ENCODE measurements at regions not wholly inside any gene's neighbourhood (a gene's known extent, or its start where the extent isn't known, plus 50 kb on each side); places are given as distances from the start of the nearest gene placed in this dataset.
"Not testable (repeated sequence)": the region's sequence is repeated elsewhere in the genome, so short reads cannot be mapped to it uniquely, and the experiment has no call there.

DNA sequence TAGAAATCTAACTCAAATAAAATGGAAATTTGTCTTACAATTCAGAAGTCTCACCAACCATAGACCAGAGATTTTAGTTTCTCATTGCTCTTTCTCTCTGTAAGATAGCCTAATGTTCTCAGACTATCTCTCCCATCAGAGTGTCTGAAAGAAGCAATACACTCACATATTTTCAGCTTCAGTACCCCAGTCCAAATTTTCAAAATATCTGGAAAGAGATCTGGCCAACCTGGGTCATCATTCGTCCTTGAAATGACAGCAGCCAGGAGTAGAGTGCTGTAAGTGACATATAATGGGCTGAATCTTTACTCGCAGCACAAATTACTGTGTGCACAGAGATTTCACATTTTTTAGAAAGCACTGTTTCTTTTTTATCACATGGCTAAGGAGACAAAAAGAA, 313.3 kb upstream of the PRR16 start:
- DNase-seq (ENCODE audit: low spot score) = no peak

DNA sequence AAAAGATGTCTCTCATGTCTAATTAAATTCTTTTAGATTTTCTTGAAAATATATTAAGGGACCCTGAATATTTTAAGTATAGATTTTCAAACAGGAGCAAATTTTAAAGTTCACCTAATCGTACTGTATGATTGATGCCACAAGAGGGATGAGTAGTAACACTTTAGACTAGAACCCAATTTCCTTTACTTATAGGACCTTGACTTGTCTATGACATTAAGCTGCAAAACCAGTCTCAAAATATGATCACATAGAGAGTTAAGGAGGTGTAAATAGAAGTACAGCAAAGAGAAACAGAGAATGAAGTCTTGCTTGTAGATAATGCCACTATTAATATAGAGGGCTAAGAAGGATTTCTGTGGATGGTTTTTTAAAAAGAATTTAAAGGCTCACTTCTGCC, 312.9 kb upstream of the PRR16 start:
- no peak for DNase-seq (ENCODE audit: low spot score)

GRCh38 chr5:120151825-120152224, 312.3 kb upstream of the PRR16 start:
- no peak for DNase-seq (ENCODE audit: low spot score)

DNA sequence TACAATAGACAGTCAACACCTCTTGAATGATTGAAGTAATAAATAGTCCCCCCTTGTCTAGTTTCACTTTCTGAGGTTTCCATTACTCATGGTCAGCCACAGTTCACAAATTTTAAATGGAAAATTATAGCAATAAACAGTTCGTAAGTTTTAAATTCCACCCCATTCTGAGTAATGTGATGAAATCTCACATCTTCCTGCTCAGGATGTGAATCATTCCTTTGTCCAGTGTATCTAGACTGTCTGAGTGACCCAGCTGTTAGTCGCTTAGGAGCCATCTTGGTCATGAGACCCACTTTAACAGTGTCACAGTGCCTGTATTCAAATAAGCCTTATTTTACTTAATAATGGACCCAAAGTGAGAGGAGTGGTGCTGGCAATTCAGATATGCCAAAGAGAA, 311.6 kb upstream of the PRR16 start:
- no peak for DNase-seq (ENCODE audit: low spot score)

GRCh38 chr5:120152931-120153330, 311.2 kb upstream of the PRR16 start:
- no peak for DNase-seq (ENCODE audit: low spot score)

DNA sequence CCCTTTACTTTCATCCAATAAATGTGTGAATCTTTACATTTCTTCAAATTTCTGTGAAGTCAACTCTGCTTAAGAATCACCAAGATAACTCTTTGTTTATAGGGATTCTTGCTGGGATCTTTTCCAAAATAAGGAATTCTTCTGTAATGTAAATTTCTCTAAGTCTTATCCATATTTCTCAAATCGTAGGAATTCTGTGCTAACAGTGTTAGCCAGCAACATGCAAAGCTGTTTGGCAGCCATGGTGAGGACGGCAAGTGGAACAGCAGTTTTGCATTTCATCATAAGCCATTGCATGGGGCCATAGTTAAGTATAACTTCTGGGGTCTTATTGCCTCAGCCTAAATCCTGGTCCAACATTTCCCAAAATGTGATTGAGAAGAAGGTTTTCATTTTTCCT, 310.5 kb upstream of the PRR16 start:
- no peak for DNase-seq (ENCODE audit: low spot score)

GRCh38 chr5:120155873-120156272, 308.2 kb upstream of the PRR16 start:
- no peak for DNase-seq (ENCODE audit: low spot score)

DNA sequence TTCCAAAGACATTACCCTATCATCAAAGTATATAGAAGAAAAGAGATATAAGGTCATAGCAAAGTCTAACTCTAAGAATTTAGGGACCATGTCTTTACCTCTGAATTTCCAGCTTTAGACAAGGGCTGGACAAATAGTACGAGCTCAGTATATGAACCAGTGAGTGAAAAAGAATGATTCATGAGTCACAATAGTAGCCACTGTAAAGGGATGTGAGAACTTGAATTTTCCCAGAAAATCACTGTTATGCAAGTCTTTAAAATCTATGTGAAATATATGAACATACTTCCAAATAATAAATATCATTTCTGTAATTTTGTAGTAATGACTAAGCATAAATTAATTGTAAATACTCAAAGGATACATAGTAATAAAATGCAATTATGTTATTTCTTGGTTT, 305.9 kb upstream of the PRR16 start:
- DNase-seq (ENCODE audit: low spot score) = no peak

DNA sequence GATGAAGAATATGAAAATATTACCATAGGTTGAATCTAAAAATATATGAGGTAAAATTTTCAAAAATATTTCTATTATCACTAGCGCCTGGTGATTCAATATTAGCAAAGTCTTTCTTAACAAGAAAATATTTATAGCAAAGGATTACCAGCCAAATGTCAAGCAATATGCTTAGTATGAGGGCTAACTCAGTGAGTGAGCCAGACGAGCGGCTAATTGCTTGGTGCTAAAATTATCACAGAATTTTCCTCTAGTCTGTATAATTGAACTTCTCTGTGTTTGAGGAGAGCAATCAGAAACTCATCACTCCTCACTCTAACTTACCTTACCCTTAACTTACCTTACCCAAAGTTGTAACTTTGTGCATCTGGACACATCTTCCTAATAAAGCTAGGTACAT, 304.9 kb upstream of the PRR16 start:
- DNase-seq (ENCODE audit: low spot score) = no peak

DNA sequence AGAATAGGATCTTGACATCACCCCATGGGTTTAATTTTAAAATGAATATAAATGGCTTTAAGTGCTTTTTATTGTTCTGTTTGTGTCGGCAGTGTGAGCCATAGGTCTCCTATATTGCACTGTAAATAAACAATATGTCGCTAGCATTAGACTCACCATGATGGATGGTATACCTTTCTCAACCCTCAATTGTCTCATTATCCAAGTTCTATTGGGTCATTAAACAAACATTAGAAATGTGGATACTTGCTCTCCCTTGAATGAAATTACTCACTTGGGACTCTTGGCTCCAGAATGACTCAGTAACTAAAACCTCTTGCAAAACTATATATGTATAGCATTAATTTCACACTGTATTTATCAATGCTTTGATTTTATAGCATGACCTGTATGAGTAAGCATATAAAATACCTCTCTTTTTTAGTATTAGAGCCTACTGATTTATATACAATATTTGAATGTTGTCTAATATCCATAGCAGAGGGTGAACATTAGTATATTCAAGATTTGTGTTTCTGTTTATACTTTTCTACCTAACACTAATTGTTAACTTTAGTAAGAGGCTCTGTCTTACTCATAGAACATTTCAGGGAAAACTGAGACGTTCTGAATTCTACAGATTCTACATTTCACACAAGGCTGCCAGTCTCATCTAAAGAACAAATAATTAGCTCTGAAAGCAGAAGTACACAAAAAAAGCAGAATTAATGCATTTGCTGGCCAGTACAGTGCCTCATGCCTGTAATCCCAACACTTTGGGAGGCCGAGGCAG, 303.8 kb upstream of the PRR16 start:
- no peak for DNase-seq (ENCODE audit: low spot score)

DNA sequence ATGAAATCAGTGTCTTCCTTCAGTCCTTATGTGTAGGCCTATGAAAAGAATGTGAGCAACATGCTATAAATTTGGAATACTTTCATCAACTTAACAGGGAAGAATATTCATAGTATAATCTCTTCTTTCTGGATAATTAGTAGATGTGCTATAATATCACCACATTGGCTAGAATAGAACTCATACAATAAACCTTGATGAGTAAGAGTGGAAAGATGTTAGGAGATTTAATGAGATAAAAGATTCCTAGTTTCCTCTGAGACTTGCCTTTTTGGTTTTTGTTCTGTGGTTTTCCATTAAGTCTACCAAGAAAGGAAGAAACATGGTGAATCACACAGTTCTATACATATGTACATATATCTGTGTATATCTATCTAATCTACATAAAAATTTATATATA, 301.8 kb upstream of the PRR16 start:
- DNase-seq (ENCODE audit: low spot score) = no peak

DNA sequence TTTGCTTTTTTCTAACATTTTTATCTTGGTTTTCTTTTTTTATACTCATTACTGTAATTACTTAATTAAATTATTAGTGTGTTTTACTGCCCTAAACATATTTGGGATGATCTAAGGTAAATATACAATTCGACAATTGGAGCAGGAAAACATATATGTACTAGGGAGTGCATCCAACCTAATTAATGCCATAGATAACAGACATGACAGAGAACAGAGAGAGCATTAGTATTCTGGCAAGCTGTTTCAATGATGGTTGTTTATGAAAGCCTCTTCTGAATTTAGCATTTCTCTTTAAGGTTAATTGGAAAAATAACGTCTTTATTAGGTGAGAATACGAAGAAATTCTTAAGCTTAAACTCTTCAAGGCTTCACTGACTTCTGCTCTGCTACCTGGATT, 300.1 kb upstream of the PRR16 start:
- no peak for DNase-seq (ENCODE audit: low spot score)

DNA sequence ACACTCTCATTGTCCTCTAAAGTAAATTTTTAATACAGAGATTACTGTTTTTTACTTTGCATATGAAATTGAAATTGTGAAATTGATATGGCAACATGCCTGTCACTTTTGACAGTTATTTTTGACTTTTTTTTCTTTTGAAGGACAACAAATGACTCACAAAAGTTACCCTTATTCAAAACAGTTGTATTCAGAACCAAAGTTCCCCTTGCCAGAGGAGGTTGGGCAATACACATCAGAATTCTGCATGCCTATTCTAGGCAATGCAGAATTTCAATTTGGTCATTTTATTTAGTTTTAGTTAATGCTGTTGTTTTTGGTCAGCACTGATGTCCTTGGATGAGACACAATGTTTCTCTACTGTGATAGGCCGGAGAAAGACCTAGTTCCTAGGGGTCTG, 299.1 kb upstream of the PRR16 start:
- DNase-seq (ENCODE audit: low spot score) = no peak

GRCh38 chr5:120173125-120173524, 291.0 kb upstream of the PRR16 start:
- DNase-seq (ENCODE audit: low spot score) = no peak

- no peak for DNase-seq (ENCODE audit: low spot score)
These were observed 290.0 kb upstream of the PRR16 start for GRCh38 chr5:120174089-120174488.

GRCh38 chr5:120181238-120181637, 282.9 kb upstream of the PRR16 start:
- DNase-seq (ENCODE audit: low spot score) = not testable (repeated sequence)

- DNase-seq (ENCODE audit: low spot score) = not testable (repeated sequence)
These were observed 269.4 kb upstream of the PRR16 start for GRCh38 chr5:120194650-120195049.

DNA sequence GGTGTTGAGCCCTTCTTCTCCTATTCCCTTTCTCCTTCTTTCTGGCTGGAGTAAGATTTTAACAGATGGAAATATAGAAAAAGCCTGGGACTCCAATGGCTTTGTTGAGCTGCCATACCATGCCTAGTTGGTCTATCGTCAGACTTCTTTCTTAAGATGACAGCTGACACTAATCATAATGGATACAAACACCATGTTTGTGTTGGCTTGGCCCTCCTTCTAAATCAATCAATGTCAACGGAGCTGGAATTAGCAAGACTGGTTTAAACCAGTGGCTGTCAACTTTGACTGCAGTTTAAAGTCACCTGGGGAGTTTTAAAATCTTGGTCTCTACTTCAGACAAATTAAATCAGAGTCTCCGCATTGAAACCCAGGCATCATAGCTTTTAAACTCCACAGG, 264.5 kb upstream of the PRR16 start:
- DNase-seq (ENCODE audit: low spot score) = no peak

GRCh38 chr5:120207129-120207528, 257.0 kb upstream of the PRR16 start:
- no peak for DNase-seq (ENCODE audit: low spot score)

DNA sequence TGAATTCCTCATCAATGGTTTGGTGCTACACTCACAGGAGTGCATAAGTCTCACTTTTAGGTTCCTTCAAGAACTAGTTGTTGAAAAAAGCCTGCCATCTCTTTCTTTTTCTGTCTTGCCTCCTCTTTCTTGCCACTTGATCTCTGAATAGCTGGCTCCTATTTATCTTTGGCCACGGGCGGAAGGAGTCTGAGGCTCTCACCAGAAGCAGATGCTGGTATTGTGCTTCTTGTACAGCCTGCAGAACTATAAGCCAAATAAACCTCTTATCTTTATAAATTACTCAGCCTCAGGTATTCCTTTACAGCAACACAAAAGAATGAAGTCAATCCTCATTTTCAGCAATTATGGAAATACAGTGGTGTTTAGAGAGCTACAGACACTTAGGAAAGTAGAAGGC, 247.1 kb upstream of the PRR16 start:
- no peak for DNase-seq (ENCODE audit: low spot score)

- DNase-seq (ENCODE audit: low spot score) = no peak
These were observed 244.1 kb upstream of the PRR16 start for GRCh38 chr5:120219988-120220387.

GRCh38 chr5:120225524-120225923, 238.6 kb upstream of the PRR16 start:
- no peak for DNase-seq (ENCODE audit: low spot score)

GRCh38 chr5:120228262-120229031, 235.7 kb upstream of the PRR16 start:
- DNase-seq (ENCODE audit: low spot score) = no peak

DNA sequence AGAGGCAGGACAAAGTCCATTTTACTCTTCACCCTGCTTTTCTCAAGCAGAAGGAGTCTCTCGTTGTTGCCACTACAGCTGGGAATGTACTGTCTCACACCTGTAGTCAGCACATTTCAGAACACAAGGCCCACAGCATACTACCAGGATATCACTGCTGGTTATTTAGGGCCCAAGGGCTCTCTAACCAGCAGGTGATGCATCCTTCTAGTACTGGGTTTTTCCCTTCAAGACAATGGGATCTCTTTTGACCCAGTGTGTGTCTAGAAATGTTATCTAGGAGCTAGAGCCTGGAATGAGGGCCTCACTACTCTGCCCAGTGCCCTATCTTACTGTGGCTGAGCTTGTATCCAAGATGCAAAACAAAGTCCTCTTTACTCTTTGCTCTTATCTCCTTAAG, 235.1 kb upstream of the PRR16 start:
- no peak for DNase-seq (ENCODE audit: low spot score)
